ENCODE measurements at regions not wholly inside any gene's neighbourhood (a gene's known extent, or its start where the extent isn't known, plus 50 kb on each side); places are given as distances from the start of the nearest gene placed in this dataset.

GRCh38 chr4:114177628-114178027 lies 198.2 kb upstream of the ARSJ start:
- no peak for DNase-seq (ENCODE audit: low read depth in 1 of 2, low spot score in 1 of 2)

- no peak for DNase-seq (ENCODE audit: low read depth in 1 of 2, low spot score in 1 of 2)
These were observed 198.9 kb upstream of the ARSJ start for GRCh38 chr4:114178392-114178791.

- peak in 1 of 2 donors; percentile 6 for DNase-seq (ENCODE audit: low read depth in 1 of 2, low spot score in 1 of 2)
These were observed 201.0 kb upstream of the ARSJ start for GRCh38 chr4:114180481-114180880.

- no peak for DNase-seq (ENCODE audit: low read depth in 1 of 2, low spot score in 1 of 2)
These were observed 205.5 kb upstream of the ARSJ start for GRCh38 chr4:114184901-114185300.

DNA sequence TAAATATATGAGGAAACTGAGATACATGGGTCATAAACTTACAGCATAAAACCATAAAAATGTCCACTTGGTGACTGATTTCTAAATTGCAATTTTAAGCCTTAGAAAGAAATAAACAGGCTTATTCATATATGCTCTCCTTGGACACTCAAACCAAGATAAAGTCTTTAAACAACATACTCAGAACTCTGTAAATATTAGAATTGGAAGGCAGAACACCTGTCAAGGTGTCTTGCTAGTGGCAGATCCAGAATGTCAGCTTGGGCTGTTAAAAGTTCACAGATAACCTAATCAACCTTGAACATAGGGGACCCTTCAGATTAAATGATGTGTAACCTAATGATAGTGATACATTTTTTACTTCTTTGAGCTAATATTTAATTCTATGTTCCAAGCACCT lies 208.1 kb upstream of the ARSJ start:
- DNase-seq (ENCODE audit: low read depth in 1 of 2, low spot score in 1 of 2): no peak

DNA sequence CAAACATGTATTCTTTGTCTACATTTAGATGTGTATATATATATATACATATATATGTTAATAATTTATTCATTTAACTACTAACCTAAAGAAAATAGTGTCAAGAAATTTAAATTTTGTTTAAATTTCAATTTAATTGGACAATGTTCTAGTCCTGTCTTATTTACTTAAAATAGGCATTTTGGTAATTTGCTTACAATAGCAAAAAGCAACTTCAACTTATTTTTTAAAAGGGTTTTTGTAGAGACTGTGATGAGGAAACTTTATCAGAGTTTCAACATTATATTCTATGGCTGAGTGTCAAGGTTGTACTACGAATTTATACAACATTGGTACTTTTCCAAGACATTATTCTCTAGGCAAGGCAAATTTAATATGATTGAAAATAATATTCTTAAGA lies 212.0 kb upstream of the ARSJ start:
- DNase-seq (ENCODE audit: low read depth in 1 of 2, low spot score in 1 of 2): no peak

DNA sequence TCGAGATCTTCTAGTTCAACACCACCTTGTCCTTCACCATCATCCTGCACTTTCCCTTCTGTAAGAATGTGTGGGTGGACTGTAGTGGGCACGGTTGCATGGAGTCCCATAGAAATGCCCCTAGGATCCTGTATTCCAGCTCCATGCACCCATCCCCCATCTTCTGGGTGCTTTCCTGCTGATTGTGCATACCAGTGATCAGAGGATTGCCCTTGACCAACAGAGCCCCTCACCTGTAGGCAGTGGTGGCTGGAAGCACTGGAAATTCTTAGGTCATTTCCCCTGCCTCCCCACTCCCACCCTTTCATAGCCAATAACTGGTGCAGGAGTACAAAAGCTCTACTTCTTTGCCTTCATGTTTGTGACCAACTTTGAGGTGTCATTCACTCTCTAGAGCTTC lies 213.4 kb upstream of the ARSJ start:
- DNase-seq (ENCODE audit: low read depth in 1 of 2, low spot score in 1 of 2): no peak

GRCh38 chr4:114193624-114194399 lies 214.4 kb upstream of the ARSJ start:
- DNase-seq (ENCODE audit: low read depth in 1 of 2, low spot score in 1 of 2): no peak

- no peak for DNase-seq (ENCODE audit: low read depth in 1 of 2, low spot score in 1 of 2)
These were observed 217.2 kb upstream of the ARSJ start for GRCh38 chr4:114196606-114197005.

- DNase-seq (ENCODE audit: low read depth in 1 of 2, low spot score in 1 of 2): no peak
These were observed 220.6 kb upstream of the ARSJ start for GRCh38 chr4:114200026-114200425.

- no peak for DNase-seq (ENCODE audit: low read depth in 1 of 2, low spot score in 1 of 2)
These were observed 225.8 kb upstream of the ARSJ start for GRCh38 chr4:114205261-114205660.

- no peak for DNase-seq (ENCODE audit: low read depth in 1 of 2, low spot score in 1 of 2)
These were observed 229.2 kb upstream of the ARSJ start for GRCh38 chr4:114208574-114209151.

DNA sequence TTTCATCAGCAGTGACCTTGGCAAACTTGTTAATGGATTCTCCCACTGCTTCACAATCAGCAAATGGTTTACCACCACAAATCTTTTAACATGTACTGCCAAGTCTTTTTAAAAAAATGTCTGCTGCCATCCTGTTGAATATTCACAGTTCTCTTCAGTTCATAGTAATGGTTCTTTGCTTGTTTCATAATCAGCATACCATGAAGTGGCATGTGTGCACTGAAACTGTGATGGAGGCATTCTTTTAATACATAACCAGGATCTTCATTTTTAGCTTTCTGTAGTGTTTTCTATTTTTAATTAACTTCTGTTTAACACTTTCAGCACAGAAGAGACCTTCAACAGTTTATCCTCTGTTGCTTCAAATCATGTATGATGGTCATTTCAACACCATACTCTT lies 230.1 kb upstream of the ARSJ start:
- DNase-seq (ENCODE audit: low read depth in 1 of 2, low spot score in 1 of 2): no peak

DNA sequence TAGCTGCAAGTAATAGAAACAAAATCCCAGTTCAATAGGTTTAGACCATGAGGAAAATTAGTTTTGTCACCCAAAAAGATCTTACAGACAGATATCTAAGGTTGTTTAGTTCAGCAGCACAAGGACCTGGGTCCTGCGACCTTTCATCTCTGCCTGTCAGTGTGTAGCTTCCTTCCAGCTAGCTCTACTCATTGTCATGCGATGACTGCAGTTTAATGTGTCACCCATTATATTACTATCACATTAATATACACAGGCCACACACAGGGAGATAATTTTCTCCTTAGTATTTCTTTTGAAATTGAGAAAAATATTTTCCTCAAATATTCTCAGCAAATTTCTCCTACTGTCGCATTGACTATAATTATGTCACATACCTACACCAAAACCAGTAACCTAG lies 232.1 kb upstream of the ARSJ start:
- DNase-seq (ENCODE audit: low read depth in 1 of 2, low spot score in 1 of 2): no peak

GRCh38 chr4:114217150-114217817 lies 237.8 kb upstream of the ARSJ start:
- no peak for DNase-seq (ENCODE audit: low read depth in 1 of 2, low spot score in 1 of 2)

GRCh38 chr4:114223580-114223979 lies 244.1 kb upstream of the ARSJ start:
- no peak for DNase-seq (ENCODE audit: low read depth in 1 of 2, low spot score in 1 of 2)

- DNase-seq (ENCODE audit: low read depth in 1 of 2, low spot score in 1 of 2): no peak
These were observed 246.0 kb upstream of the ARSJ start for GRCh38 chr4:114225436-114225835.

GRCh38 chr4:114226179-114226578 lies 246.7 kb upstream of the ARSJ start:
- no peak for DNase-seq (ENCODE audit: low read depth in 1 of 2, low spot score in 1 of 2)

DNA sequence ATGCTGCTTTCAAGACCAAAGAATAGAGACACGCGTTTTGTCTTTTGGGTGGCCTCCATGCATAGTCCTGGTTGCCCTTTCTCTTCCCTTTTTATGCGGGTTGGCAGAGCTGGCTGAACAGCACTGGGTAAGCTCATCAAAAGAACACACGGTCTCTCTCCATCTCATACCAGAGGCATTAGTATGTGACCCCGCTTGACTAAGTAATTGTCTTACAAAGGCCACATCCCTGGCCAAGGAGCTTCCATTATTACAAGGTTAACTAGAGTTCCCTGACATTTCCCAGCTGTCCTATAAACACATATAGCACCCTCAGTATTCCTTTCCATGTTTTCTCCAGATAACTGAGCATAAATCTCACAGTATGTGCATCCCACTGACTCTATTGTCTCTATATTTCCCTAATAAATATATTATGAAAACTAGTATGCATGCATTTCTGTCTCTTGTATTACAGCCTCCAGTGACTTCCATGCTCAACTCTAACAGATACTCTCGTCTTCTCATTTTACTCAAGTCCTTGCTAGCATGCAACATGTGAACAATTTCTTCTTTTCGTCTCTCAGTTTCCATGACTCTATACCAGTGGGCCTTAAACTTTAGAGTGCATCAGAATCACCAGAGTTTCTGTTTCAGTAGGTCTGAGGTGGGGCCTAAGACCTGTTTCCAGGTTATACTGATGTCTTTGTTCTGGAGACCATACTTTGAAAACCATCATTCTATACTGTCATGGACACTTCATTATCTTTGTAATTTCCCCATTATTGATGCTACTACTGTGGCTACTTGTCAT lies 247.7 kb upstream of the ARSJ start:
- no peak for DNase-seq (ENCODE audit: low read depth in 1 of 2, low spot score in 1 of 2)

DNA sequence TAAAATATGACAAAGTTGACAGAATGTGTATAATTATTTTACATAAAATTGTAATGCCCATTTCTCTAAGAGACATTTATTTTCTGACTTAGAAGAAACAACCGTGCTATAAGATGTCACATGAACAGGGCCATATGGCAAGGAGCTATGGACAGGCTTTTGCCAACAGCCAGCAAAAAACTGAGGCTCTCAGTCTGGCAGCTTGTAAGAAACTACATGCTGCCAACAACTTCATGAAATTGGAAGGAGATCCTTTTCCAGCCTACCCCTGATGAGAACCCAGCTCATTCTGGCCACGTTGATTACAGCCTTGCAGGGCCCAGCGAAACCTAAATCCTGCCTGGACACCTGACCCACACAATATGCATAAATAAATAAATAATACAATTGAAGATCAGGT lies 250.3 kb upstream of the ARSJ start:
- DNase-seq (ENCODE audit: low read depth in 1 of 2, low spot score in 1 of 2): no peak

- DNase-seq (ENCODE audit: low read depth in 1 of 2, low spot score in 1 of 2): no peak
These were observed 256.8 kb upstream of the ARSJ start for GRCh38 chr4:114236171-114236769.

All from activated T-helper 1 cell treated with anti-CD3 and anti-CD28 coated beads, Interleukin-2, amount 50 U/mL, for 16 hours (primary cell).